H9 (cell line): ENCODE measurements at regions not wholly inside any gene's neighbourhood (a gene's known extent, or its start where the extent isn't known, plus 50 kb on each side); places are given as distances from the start of the nearest gene placed in this dataset.

Experiments used
- DNase-seq: peaks from one replicate; pipeline ENCODE4 v3.0.0-alpha.2; 2017
- H2AFZ ChIP-seq: one replicate; pipeline ENCODE4 v1.6.1; 2013; ENCODE audit warnings: mild to moderate bottlenecking, low read length, control low read depth, moderate library complexity
- H2AK5ac ChIP-seq: 2 replicates; pipeline ENCODE4 v1.6.1; 2013; ENCODE audit warnings: low read length, control low read depth, mixed read lengths; ENCODE audit not compliant: insufficient read length
- H2BK120ac ChIP-seq: one replicate; pipeline ENCODE4 v1.6.1; 2013; ENCODE audit warnings: low read depth, mild to moderate bottlenecking, low read length, control low read depth, inconsistent platforms; ENCODE audit not compliant: poor library complexity, severe bottlenecking
- H2BK12ac ChIP-seq: 2 replicates; pipeline ENCODE4 v1.6.1; 2013; ENCODE audit warnings: low read length, control low read depth, mixed read lengths, low read depth; ENCODE audit not compliant: insufficient read length
- H2BK15ac ChIP-seq: 2 replicates; pipeline ENCODE4 v1.6.1; 2013; ENCODE audit warnings: low read depth, low read length, control low read depth
- H2BK20ac ChIP-seq: one replicate; pipeline ENCODE4 v1.6.1; 2013; ENCODE audit warnings: low read depth, mild to moderate bottlenecking, low read length, control low read depth, inconsistent platforms; ENCODE audit not compliant: poor library complexity, severe bottlenecking
- H2BK5ac ChIP-seq: 2 replicates; pipeline ENCODE4 v1.6.1; 2013; ENCODE audit warnings: low read length, control low read depth, mixed read lengths; ENCODE audit not compliant: insufficient read length
- H3K14ac ChIP-seq: 2 replicates; pipeline ENCODE4 v1.6.1; 2013; ENCODE audit warnings: low read length, control low read depth; ENCODE audit not compliant: insufficient read depth
- H3K18ac ChIP-seq: 2 replicates; pipeline ENCODE4 v1.6.1; 2013; ENCODE audit warnings: low read depth, mild to moderate bottlenecking, mixed read lengths, low read length, control low read depth; ENCODE audit not compliant: insufficient read length
- H3K23ac ChIP-seq: 2 replicates; pipeline ENCODE4 v1.6.1; 2013; ENCODE audit warnings: low read length, control low read depth, mixed read lengths, low read depth; ENCODE audit not compliant: insufficient read length
- H3K23me2 ChIP-seq: 2 replicates; pipeline ENCODE4 v1.6.1; 2013; ENCODE audit warnings: low read depth, mild to moderate bottlenecking, mixed read lengths, low read length, control low read depth; ENCODE audit not compliant: insufficient read length, poor library complexity, severe bottlenecking
- H3K27ac ChIP-seq: 2 replicates; pipeline ENCODE4 v1.5.1; 2013; ENCODE audit warnings: low read length, control low read depth, mixed read lengths, low read depth; ENCODE audit not compliant: insufficient read length
- H3K27me3 ChIP-seq: 2 replicates; pipeline ENCODE4 v1.6.1; 2013; ENCODE audit warnings: low read length, control low read depth, inconsistent platforms; ENCODE audit not compliant: insufficient read depth
- H3K4ac ChIP-seq: 2 replicates; pipeline ENCODE4 v1.6.1; 2013; ENCODE audit warnings: low read depth, mild to moderate bottlenecking, control low read depth, inconsistent platforms, low read length, moderate library complexity
- H3K4me1 ChIP-seq: 2 replicates; pipeline ENCODE4 v1.6.1; 2013; ENCODE audit warnings: low read length, control low read depth, inconsistent platforms; ENCODE audit not compliant: insufficient read depth
- H3K4me2 ChIP-seq: 2 replicates; pipeline ENCODE4 v1.6.1; 2013; ENCODE audit warnings: low read length, control low read depth, mixed read lengths; ENCODE audit not compliant: insufficient read length, insufficient read depth
- H3K56ac ChIP-seq: 2 replicates; pipeline ENCODE4 v1.6.1; 2013; ENCODE audit warnings: low read depth, mild to moderate bottlenecking, mixed read lengths, low read length, control low read depth; ENCODE audit not compliant: insufficient read length
- H3K79me1 ChIP-seq: 2 replicates; pipeline ENCODE4 v1.6.1; 2013; ENCODE audit warnings: low read depth, mild to moderate bottlenecking, moderate library complexity, low read length, control low read depth, inconsistent platforms; ENCODE audit not compliant: insufficient read depth, poor library complexity, severe bottlenecking
- H3K79me2 ChIP-seq: 2 replicates; pipeline ENCODE4 v1.6.1; 2013; ENCODE audit warnings: low read length, control low read depth, inconsistent platforms; ENCODE audit not compliant: insufficient read depth
- H3K9ac ChIP-seq: 2 replicates; pipeline ENCODE4 v1.6.1; 2013; ENCODE audit warnings: low read length, control low read depth, mixed read lengths; ENCODE audit not compliant: insufficient read length; ENCODE audit errors: extremely low read depth
- H3K9me3 ChIP-seq: one replicate; pipeline ENCODE4 v1.6.1; 2013; ENCODE audit warnings: low read depth, low read length, inconsistent platforms; ENCODE audit not compliant: control insufficient read depth
- H3T11ph ChIP-seq: one replicate; pipeline ENCODE4 v1.6.1; 2013; ENCODE audit warnings: mild to moderate bottlenecking, low read length, control low read depth, inconsistent platforms
- H4K20me1 ChIP-seq: one replicate; pipeline ENCODE4 v1.6.1; 2013; ENCODE audit not compliant: control insufficient read depth, insufficient read length, insufficient read depth
- H4K5ac ChIP-seq: 2 replicates; pipeline ENCODE4 v1.6.1; 2013; ENCODE audit warnings: low read depth, mild to moderate bottlenecking, mixed read lengths, low read length, control low read depth; ENCODE audit not compliant: insufficient read length
- H4K8ac ChIP-seq: replicated peaks from 2 replicates; pipeline ENCODE4 v1.6.1; 2013; ENCODE audit warnings: low read length, control low read depth, mixed read lengths, low read depth; ENCODE audit not compliant: insufficient read length
- H4K91ac ChIP-seq: 2 replicates; pipeline ENCODE4 v1.6.1; 2013; ENCODE audit warnings: low read depth, mild to moderate bottlenecking, moderate library complexity, mixed read lengths, low read length, control low read depth; ENCODE audit not compliant: insufficient read length
- H3K27ac Mint-ChIP-seq, 3 experiments: 2 replicates in 2 of 3; 3 replicates in 1 of 3; pipeline ENCODE4 v1.8.0; 2020 to 2021; ENCODE audit warnings: mixed read lengths in 3 of 3, mild to moderate bottlenecking in 1 of 3, moderate library complexity in 1 of 3
- H3K27me3 Mint-ChIP-seq: 2 replicates; pipeline ENCODE4 v1.8.0; 2021; ENCODE audit warnings: low read depth, mild to moderate bottlenecking, moderate library complexity, mixed read lengths
- H3K36me3 Mint-ChIP-seq, 3 experiments: 2 replicates in 2 of 3; 3 replicates in 1 of 3; pipeline ENCODE4 v1.8.0; 2020 to 2021; ENCODE audit warnings: low read depth in 3 of 3, mixed read lengths in 3 of 3; ENCODE audit not compliant: insufficient read depth in 1 of 3
- H3K4me1 Mint-ChIP-seq, 2 experiments: 2 replicates each; pipeline ENCODE4 v1.8.0; 2020; ENCODE audit warnings: mixed read lengths in 2 of 2
- H3K4me3 Mint-ChIP-seq, 2 experiments: 2 replicates in 1 of 2; 3 replicates in 1 of 2; pipeline ENCODE4 v1.8.0; 2020 to 2021; ENCODE audit warnings: mild to moderate bottlenecking in 2 of 2, mixed read lengths in 2 of 2, moderate library complexity in 1 of 2
- H3K9me3 Mint-ChIP-seq, 2 experiments: 2 replicates in 1 of 2; 3 replicates in 1 of 2; pipeline ENCODE4 v1.8.0; 2020; ENCODE audit warnings: mild to moderate bottlenecking in 2 of 2, mixed read lengths in 2 of 2, moderate library complexity in 1 of 2
- WGBS: extraction: QIAGEN DNeasy Blood & Tissue Kit; methylation state at CpG from one replicate; pipeline ENCODE4 v1.1.7; 2013; ENCODE audit warnings: missing lambda C conversion rate, low lambda C conversion rate, mixed read lengths; ENCODE audit not compliant: insufficient read length; ENCODE audit errors: extremely low coverage; 5-methylcytosine and 5-hydroxymethylcytosine counted together
- TF ChIP-seq, protein P1 (sequence below): fragments of 200-600 bp; sonication (generic); conservative IDR thresholded peaks from 3 replicates; pipeline ENCODE4 v1.8.0; 2021; ENCODE audit warnings: antibody characterized with exemption, mild to moderate bottlenecking

GRCh38 chr6:68533339-68533795 lies 101.7 kb upstream of the ADGRB3 start:
- Mint-ChIP-seq H3K4me1 (no peaks in the 10 kb centered on the region), H3K36me3 (peaks cover 0 to 5% (median 1%) of the 10 kb centered on the region in 3 experiments; a peak in 2 of 7 replicates), H3K27ac (no peak overlapping the region), H3K4me3 (no peak overlapping the region), H3K27me3 (no peaks in the 10 kb centered on the region), H3K9me3 (peaks cover 9 to 12% of the 10 kb centered on the region in 2 experiments; a peak in 1 of 5 replicates)
- H3K18ac ChIP-seq, result no peak overlapping the region
- H3K9ac ChIP-seq, result no peak overlapping the region
- no peak overlapping the region for H2BK20ac ChIP-seq
- no peaks in the 10 kb centered on the region for H3K23me2 ChIP-seq
- no peak overlapping the region for H3K14ac ChIP-seq
- no peaks in the 10 kb centered on the region for H3K4me1 ChIP-seq
- H3K27ac ChIP-seq, result no peak overlapping the region
- no peak overlapping the region for H3T11ph ChIP-seq
- H3K4me2 ChIP-seq, result no peak overlapping the region
- TF ChIP-seq, protein P1, sequence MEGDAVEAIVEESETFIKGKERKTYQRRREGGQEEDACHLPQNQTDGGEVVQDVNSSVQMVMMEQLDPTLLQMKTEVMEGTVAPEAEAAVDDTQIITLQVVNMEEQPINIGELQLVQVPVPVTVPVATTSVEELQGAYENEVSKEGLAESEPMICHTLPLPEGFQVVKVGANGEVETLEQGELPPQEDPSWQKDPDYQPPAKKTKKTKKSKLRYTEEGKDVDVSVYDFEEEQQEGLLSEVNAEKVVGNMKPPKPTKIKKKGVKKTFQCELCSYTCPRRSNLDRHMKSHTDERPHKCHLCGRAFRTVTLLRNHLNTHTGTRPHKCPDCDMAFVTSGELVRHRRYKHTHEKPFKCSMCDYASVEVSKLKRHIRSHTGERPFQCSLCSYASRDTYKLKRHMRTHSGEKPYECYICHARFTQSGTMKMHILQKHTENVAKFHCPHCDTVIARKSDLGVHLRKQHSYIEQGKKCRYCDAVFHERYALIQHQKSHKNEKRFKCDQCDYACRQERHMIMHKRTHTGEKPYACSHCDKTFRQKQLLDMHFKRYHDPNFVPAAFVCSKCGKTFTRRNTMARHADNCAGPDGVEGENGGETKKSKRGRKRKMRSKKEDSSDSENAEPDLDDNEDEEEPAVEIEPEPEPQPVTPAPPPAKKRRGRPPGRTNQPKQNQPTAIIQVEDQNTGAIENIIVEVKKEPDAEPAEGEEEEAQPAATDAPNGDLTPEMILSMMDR, result no peak
- H3K4ac ChIP-seq, result no peak overlapping the region
- H4K20me1 ChIP-seq, result no peaks in the 10 kb centered on the region
- H4K91ac ChIP-seq, result no peak overlapping the region
- no peaks in the 10 kb centered on the region for H3K79me1 ChIP-seq
- no peak overlapping the region for H3K56ac ChIP-seq
- no peak overlapping the region for H2BK5ac ChIP-seq
- WGBS, result no CpG with 5 or more reads among the region's 21 CpGs
- H2BK120ac ChIP-seq, result no peak overlapping the region
- H3K9me3 ChIP-seq, result no peaks in the 10 kb centered on the region
- no peak for DNase-seq
- no peak overlapping the region for H3K23ac ChIP-seq
- no peaks in the 10 kb centered on the region for H3K79me2 ChIP-seq
- no peak overlapping the region for H4K8ac ChIP-seq
- no peak overlapping the region for H4K5ac ChIP-seq
- no peak overlapping the region for H2BK15ac ChIP-seq
- no peak overlapping the region for H2BK12ac ChIP-seq
- H2AFZ ChIP-seq, result no peak overlapping the region
- H3K27me3 ChIP-seq, result no peaks in the 10 kb centered on the region
- no peak overlapping the region for H2AK5ac ChIP-seq
